Activated naive CD4-positive, alpha-beta T cell treated with anti-CD3 and anti-CD28 coated beads for 36 hours (primary cell): ENCODE measurements at regions not wholly inside any gene's neighbourhood (a gene's known extent, or its start where the extent isn't known, plus 50 kb on each side); places are given as distances from the start of the nearest gene placed in this dataset.
A peak's percentile ranks its signal among the peaks of the same experiment; 100 is the strongest.

ENCODE experiments used
- CTCF ChIA-PET: fragments of 350-600 bp; sonication (Branson Sonifier 250); formaldehyde crosslinking; loops from one replicate; lab custom pipeline; 2021; ENCODE audit warnings: antibody characterized with exemption; lab: Charles Lee
- DNase-seq: peaks from one replicate; pipeline ENCODE4 v3.0.0-alpha.2; 2020
- H3K27ac Mint-ChIP-seq: one replicate; pipeline ENCODE4 v1.8.0; 2021; ENCODE audit warnings: mild to moderate bottlenecking, mixed read lengths
- H3K27me3 Mint-ChIP-seq: one replicate; pipeline ENCODE4 v1.8.0; 2021; ENCODE audit warnings: low read depth, mixed read lengths
- H3K36me3 Mint-ChIP-seq: one replicate; pipeline ENCODE4 v1.8.0; 2021; ENCODE audit warnings: low read depth, mixed read lengths
- H3K4me1 Mint-ChIP-seq: one replicate; pipeline ENCODE4 v1.8.0; 2021; ENCODE audit warnings: low read depth, mixed read lengths
- H3K4me3 Mint-ChIP-seq: one replicate; pipeline ENCODE4 v1.8.0; 2021; ENCODE audit warnings: mild to moderate bottlenecking, moderate library complexity, mixed read lengths
- H3K9me3 Mint-ChIP-seq: one replicate; pipeline ENCODE4 v1.8.0; 2021; ENCODE audit warnings: mixed read lengths
- intact Hi-C: fragments of 100-400 bp; cut with micrococcal nuclease; formaldehyde crosslinking; loops from one replicate; pipeline ENCODE4 v1.15.1; 2023

DNA sequence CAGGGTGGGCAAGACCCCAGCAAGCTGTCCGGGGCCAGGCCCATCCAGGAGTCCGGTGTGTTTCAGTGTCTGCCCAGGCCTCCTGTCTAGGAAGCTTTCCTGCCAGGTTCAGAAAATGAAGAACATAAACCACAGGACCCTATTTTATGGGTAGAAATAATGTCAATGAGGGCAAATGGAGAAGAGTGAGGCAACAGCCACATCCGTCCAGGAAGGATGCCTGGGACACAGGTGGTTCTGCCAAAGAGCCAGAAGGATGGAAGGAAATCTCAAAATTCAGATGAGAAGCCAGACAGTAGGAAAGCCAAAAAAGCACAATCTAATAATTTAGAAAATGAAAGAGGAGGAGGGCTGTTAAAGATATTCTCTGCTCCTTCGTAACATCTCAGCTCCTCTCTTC, 262.3 kb downstream of the AUH start:
- Mint-ChIP-seq H3K36me3 (peaks cover 2% of the 10 kb centered on the region), H3K4me3 (peak overlapping the region; percentile 59), H3K27ac (peak overlapping the region; percentile 85), H3K27me3 (peaks cover 4% of the 10 kb centered on the region), H3K4me1 (peaks cover 45% of the 10 kb centered on the region), H3K9me3 (peaks cover 3% of the 10 kb centered on the region)
- CTCF ChIA-PET = interaction anchor here (0.6 to 2.2 kb wide), 4 partner anchors 10 to 1617 kb away, joined by 3 to 9 read pairs (median 5); no protein-coding TSS in a partner anchor
- intact Hi-C loops = loop anchor here (1.0 kb wide), 1 partner anchor 39 kb away; no protein-coding TSS in a partner anchor
- DNase-seq = no peak

DNA sequence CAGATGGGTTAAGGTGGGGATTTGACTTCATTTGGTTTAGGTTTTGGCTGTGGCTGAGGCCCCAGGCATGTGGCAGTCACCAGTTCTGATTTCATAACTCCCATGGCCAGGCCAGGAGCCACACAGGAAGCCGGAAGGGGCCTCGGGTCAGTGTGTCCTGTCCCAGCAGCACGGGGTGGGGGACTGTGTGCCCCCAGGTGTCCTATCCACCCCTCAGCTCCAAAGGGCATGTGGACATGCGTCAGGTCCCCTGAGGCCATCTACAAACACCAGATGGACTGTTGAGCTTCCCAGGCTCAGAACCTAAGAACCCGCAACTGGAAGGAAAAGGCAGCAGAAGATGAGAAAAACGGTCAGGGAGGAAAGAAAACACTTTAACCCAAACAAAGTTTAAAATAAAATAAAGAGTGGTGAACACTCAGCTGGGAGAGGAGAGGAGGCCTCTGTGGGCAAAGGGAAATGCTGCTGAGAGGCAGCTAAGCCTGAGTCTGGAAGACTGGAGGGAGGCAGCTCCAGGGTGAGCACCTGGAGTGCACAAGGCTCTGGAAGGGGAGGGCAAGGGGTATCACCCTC, 260.8 kb downstream of the AUH start:
- H3K4me1 Mint-ChIP-seq = peaks cover 41% of the 10 kb centered on the region
- peak overlapping the region; percentile 85 for H3K27ac Mint-ChIP-seq
- CTCF ChIA-PET = interaction anchor here (1.3 to 2.2 kb wide), 2 partner anchors 46 to 54 kb away, joined by 5 to 9 read pairs; no protein-coding TSS in a partner anchor
- no peaks in the 10 kb centered on the region for H3K36me3 Mint-ChIP-seq
- H3K4me3 Mint-ChIP-seq = peak overlapping the region; percentile 59
- no peak for DNase-seq
- intact Hi-C loops = loop anchor here (1.0 to 2.0 kb wide), 13 partner anchors 30 to 324 kb away; no protein-coding TSS in a partner anchor
- H3K9me3 Mint-ChIP-seq = no peaks in the 10 kb centered on the region
- H3K27me3 Mint-ChIP-seq = peaks cover 4% of the 10 kb centered on the region

DNA sequence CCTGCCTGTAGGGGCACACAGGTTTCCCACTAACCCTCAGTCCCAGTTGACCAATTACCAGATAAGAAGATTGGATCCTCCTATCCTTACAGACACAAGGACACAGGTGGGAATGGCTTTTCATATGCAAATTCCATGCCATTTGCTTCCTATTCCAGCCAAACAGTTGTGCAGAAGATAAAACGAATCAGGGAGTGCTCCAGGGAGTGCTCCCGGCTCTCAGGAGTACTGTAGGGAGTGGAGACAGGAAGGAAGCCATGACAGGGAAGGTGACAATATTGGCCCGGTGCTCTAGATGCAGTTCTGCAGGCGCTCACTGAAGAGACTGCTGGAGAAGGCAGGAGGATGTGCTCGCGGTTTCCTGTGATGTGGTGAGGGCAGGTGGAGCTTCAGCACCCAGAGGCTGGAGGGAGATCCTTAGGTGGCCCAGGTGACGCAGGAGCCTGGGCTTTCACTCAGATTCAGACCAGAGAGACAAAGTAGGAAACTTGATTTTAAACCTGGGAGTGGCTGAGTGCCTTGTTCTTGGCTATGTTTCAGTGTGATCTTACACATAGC, 260.0 kb downstream of the AUH start:
- H3K27me3 Mint-ChIP-seq = peaks cover 3% of the 10 kb centered on the region
- CTCF ChIA-PET = interaction anchor here (1.4 kb wide), 1 partner anchor 324 kb away, joined by 3 read pairs; no protein-coding TSS in a partner anchor

GRCh38 chr9:91102269-91102668, 259.4 kb downstream of the AUH start:
- H3K4me3 Mint-ChIP-seq = no peak overlapping the region
- no peak for DNase-seq
- H3K4me1 Mint-ChIP-seq = peaks cover 41% of the 10 kb centered on the region
- H3K27me3 Mint-ChIP-seq = peaks cover 5% of the 10 kb centered on the region
- H3K27ac Mint-ChIP-seq = peak overlapping the region; percentile 14
- H3K36me3 Mint-ChIP-seq = no peaks in the 10 kb centered on the region
- CTCF ChIA-PET = interaction anchor here (1.1 to 1.4 kb wide), 2 partner anchors 10 to 324 kb away, joined by 3 to 4 read pairs; no protein-coding TSS in a partner anchor
- intact Hi-C loops = no loop called here
- no peaks in the 10 kb centered on the region for H3K9me3 Mint-ChIP-seq

More for the DNA sequence above, 260.0 kb downstream of the AUH start:
- intact Hi-C loops = loop anchor here (2.0 kb wide), 2 partner anchors 313 to 323 kb away; no protein-coding TSS in a partner anchor
- peak; percentile 97 for DNase-seq
- no peaks in the 10 kb centered on the region for H3K9me3 Mint-ChIP-seq
- no peaks in the 10 kb centered on the region for H3K36me3 Mint-ChIP-seq
- H3K4me1 Mint-ChIP-seq = peaks cover 41% of the 10 kb centered on the region
- H3K27ac Mint-ChIP-seq = peak overlapping the region; percentile 14
- peak overlapping the region; percentile 59 for H3K4me3 Mint-ChIP-seq

- Mint-ChIP-seq H3K27me3 (peaks cover 5% of the 10 kb centered on the region), H3K27ac (no peak overlapping the region), H3K9me3 (no peaks in the 10 kb centered on the region), H3K4me1 (peaks cover 41% of the 10 kb centered on the region), H3K36me3 (no peaks in the 10 kb centered on the region), H3K4me3 (no peak overlapping the region)
- DNase-seq = no peak
- intact Hi-C loops = no loop called here
- CTCF ChIA-PET = no interaction called here
Observed at GRCh38 chr9:91103931-91104330, 257.8 kb downstream of the AUH start.

DNA sequence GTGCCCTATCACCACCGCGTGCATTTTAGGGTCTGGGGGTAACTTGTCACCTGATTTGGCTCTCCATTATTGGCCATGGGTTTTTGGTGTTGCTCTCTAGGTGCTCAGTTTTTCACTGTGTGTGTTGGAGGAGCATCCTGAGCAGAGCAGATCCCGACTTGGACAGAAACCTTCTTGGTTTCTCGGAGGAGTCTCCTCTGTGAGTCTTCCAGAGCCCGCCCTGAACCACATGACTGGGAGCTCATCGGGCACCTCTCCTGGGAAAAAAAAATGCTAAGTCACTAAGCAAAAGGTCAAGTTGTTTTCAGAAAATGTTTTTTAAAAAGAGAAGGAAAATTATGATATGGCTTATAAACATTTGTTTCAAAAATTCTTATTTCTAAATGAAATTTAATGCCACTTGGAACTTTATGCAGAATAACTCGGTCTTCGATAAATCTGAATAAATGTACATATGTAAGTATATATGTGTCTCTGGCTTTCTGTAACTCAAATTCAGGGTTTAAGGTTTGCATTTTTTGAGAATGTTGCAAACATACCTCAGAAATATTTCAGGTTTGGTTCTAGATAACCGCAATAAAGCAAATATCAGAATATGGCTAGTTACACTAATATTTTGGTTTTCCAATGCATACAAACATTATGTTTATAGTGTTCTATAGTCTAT, 255.2 kb downstream of the AUH start:
- intact Hi-C loops = no loop called here
- DNase-seq = no peak
- no peak overlapping the region for H3K4me3 Mint-ChIP-seq
- H3K36me3 Mint-ChIP-seq = no peaks in the 10 kb centered on the region
- no peak overlapping the region for H3K27ac Mint-ChIP-seq
- peaks cover 9% of the 10 kb centered on the region for H3K9me3 Mint-ChIP-seq
- CTCF ChIA-PET = no interaction called here
- peaks cover 10% of the 10 kb centered on the region for H3K27me3 Mint-ChIP-seq
- peaks cover 22% of the 10 kb centered on the region for H3K4me1 Mint-ChIP-seq

GRCh38 chr9:91111226-91111625, 250.5 kb downstream of the AUH start:
- H3K9me3 Mint-ChIP-seq = peaks cover 9% of the 10 kb centered on the region
- H3K4me3 Mint-ChIP-seq = no peak overlapping the region
- peaks cover 22% of the 10 kb centered on the region for H3K27me3 Mint-ChIP-seq
- CTCF ChIA-PET = interaction anchor here (1.4 kb wide), 1 partner anchor 8 kb away, joined by 4 read pairs; no protein-coding TSS in a partner anchor
- no peak overlapping the region for H3K27ac Mint-ChIP-seq
- DNase-seq = no peak
- no peaks in the 10 kb centered on the region for H3K36me3 Mint-ChIP-seq
- peaks cover 5% of the 10 kb centered on the region for H3K4me1 Mint-ChIP-seq
- intact Hi-C loops = no loop called here

DNA sequence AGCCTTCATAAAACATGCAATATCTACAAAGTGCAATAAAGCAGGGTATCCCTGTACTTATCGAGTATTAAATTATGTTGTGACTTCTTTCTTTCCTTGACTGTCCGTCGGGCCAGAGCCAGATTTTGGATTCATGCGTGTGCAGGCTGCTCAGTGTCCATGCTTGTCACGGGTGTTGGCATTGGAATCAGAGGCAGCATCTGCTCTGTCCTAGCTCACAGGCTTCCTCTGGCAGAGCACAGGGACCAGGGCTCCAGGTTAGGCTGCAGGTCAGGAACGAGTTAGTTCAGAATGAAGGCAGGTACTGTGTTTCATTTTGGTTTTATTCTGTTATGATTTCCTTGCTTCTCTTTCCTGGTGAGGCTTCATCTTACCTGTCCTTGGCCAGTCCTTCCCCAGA, 249.8 kb downstream of the AUH start:
- Mint-ChIP-seq H3K27ac (no peak overlapping the region), H3K9me3 (peaks cover 9% of the 10 kb centered on the region), H3K36me3 (no peaks in the 10 kb centered on the region), H3K27me3 (peaks cover 27% of the 10 kb centered on the region), H3K4me1 (peaks cover 5% of the 10 kb centered on the region), H3K4me3 (no peak overlapping the region)
- intact Hi-C loops = no loop called here
- CTCF ChIA-PET = interaction anchor here (1.4 kb wide), 1 partner anchor 9 kb away, joined by 4 read pairs; no protein-coding TSS in a partner anchor
- DNase-seq = no peak

DNA sequence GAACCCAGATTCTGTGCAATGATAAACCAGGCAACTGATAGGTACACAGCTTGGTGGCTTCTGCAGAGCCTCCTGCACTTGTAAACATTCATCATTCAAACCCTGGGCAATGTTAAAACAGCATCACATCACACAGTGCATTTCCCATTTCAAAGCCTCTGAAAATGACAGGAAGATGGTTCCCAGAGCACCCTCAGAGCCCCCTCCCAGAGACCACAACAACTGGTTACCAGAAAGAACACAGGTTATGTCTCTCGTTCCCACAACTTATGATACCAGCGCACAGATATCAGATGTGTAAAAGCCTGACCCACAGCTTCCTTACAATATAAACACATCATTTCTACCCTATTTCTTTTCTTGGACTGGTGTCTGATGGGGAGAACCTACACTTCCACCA, 248.7 kb downstream of the AUH start:
- Mint-ChIP-seq H3K4me3 (no peak overlapping the region), H3K9me3 (peaks cover 9% of the 10 kb centered on the region), H3K27me3 (peaks cover 28% of the 10 kb centered on the region), H3K27ac (no peak overlapping the region), H3K4me1 (peaks cover 5% of the 10 kb centered on the region), H3K36me3 (no peaks in the 10 kb centered on the region)
- DNase-seq = no peak
- intact Hi-C loops = no loop called here
- CTCF ChIA-PET = no interaction called here

DNA sequence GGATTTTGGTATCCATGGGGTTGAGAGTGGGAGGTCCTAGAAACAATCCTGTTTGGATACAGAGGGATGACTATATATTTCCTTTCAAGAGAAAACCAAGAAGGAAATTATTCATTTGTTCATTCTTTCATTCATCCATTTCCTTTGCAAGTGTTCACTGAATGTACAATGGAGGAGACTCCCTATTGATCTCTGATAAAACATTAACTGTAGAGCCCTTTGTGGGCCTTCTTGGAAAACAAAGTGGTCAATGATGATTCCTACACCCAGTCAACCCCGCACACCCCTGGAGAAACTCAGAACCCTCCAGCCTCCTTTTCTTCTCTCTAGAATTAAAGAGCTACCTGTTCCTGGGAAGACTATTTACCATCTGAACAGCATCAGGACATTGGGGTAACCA, 247.3 kb downstream of the AUH start:
- CTCF ChIA-PET = interaction anchor here (1.1 kb wide), 1 partner anchor 15 kb away, joined by 4 read pairs; no protein-coding TSS in a partner anchor
- peaks cover 5% of the 10 kb centered on the region for H3K4me1 Mint-ChIP-seq
- peaks cover 43% of the 10 kb centered on the region for H3K27me3 Mint-ChIP-seq
- H3K36me3 Mint-ChIP-seq = no peaks in the 10 kb centered on the region
- intact Hi-C loops = no loop called here
- peaks cover 9% of the 10 kb centered on the region for H3K9me3 Mint-ChIP-seq
- DNase-seq = no peak
- no peak overlapping the region for H3K27ac Mint-ChIP-seq
- no peak overlapping the region for H3K4me3 Mint-ChIP-seq

DNA sequence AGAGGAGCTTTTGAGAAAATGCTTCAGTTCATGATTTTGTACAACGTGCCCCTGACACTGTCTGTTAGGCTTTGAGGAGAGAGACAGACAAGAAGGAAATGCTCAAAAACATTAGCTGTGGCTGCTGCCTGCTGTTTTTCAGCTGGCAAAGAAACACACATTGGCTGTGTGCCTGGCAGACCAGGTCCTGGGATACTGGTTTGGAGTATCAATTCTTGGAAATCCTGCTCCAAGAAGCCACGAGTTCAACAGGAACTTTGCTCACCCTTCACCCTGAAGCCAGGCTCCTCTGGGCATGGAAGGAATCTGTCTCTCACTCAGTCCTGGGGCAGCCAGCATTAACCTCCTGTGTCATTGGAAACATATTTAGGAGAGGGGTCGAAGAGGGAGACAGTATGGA, 245.5 kb downstream of the AUH start:
- intact Hi-C loops = no loop called here
- Mint-ChIP-seq H3K4me1 (peaks cover 2% of the 10 kb centered on the region), H3K27me3 (peaks cover 41% of the 10 kb centered on the region), H3K9me3 (no peaks in the 10 kb centered on the region), H3K4me3 (no peak overlapping the region), H3K27ac (no peak overlapping the region), H3K36me3 (no peaks in the 10 kb centered on the region)
- DNase-seq = no peak
- CTCF ChIA-PET = interaction anchor here (1.2 kb wide), 1 partner anchor 15 kb away, joined by 6 read pairs; no protein-coding TSS in a partner anchor

- no peaks in the 10 kb centered on the region for H3K36me3 Mint-ChIP-seq
- CTCF ChIA-PET = interaction anchor here (1.2 kb wide), 1 partner anchor 14 kb away, joined by 6 read pairs; no protein-coding TSS in a partner anchor
- no peak overlapping the region for H3K4me3 Mint-ChIP-seq
- H3K27ac Mint-ChIP-seq = no peak overlapping the region
- no peaks in the 10 kb centered on the region for H3K4me1 Mint-ChIP-seq
- H3K9me3 Mint-ChIP-seq = no peaks in the 10 kb centered on the region
- no peak for DNase-seq
- intact Hi-C loops = no loop called here
- peaks cover 41% of the 10 kb centered on the region for H3K27me3 Mint-ChIP-seq
Observed at GRCh38 chr9:91116711-91117110, 245.0 kb downstream of the AUH start.
